GM18519 (cell line): ENCODE measurements at regions not wholly inside any gene's neighbourhood (a gene's known extent, or its start where the extent isn't known, plus 50 kb on each side); places are given as distances from the start of the nearest gene placed in this dataset.
"Not testable (repeated sequence)": the region's sequence is repeated elsewhere in the genome, so short reads cannot be mapped to it uniquely, and the experiment has no call there.

Source experiments
- ATAC-seq: cut with Tn5 transposase; IDR thresholded peaks from one replicate; pipeline ENCODE4 v1.9.1; 2021; ENCODE audit warnings: mild to moderate bottlenecking, moderate library complexity; ENCODE audit not compliant: unreplicated experiment, low FRiP score

- ATAC-seq = not testable (repeated sequence)
These were observed 334.4 kb downstream of the GOLGA6L6 start for GRCh38 chr15:20207198-20207597.

- not testable (repeated sequence) for ATAC-seq
These were observed 337.3 kb downstream of the GOLGA6L6 start for GRCh38 chr15:20204177-20204866.

- ATAC-seq = not testable (repeated sequence)
These were observed 337.9 kb downstream of the GOLGA6L6 start for GRCh38 chr15:20203649-20204150.

- not testable (repeated sequence) for ATAC-seq
These were observed 346.9 kb downstream of the GOLGA6L6 start for GRCh38 chr15:20194591-20195198.

GRCh38 chr15:20192982-20193929 lies 348.3 kb downstream of the GOLGA6L6 start:
- ATAC-seq = peak; percentile 86

GRCh38 chr15:20191508-20192125 lies 350.0 kb downstream of the GOLGA6L6 start:
- ATAC-seq = not testable (repeated sequence)

GRCh38 chr15:20188611-20189010 lies 353.0 kb downstream of the GOLGA6L6 start:
- ATAC-seq = not testable (repeated sequence)

- not testable (repeated sequence) for ATAC-seq
These were observed 353.9 kb downstream of the GOLGA6L6 start for GRCh38 chr15:20187370-20188355.

GRCh38 chr15:20184879-20185278 lies 356.7 kb downstream of the GOLGA6L6 start:
- ATAC-seq = not testable (repeated sequence)

GRCh38 chr15:20168221-20168620 lies 373.4 kb downstream of the GOLGA6L6 start:
- not testable (repeated sequence) for ATAC-seq

- ATAC-seq = not testable (repeated sequence)
These were observed 388.1 kb downstream of the GOLGA6L6 start for GRCh38 chr15:20153528-20153927.

- not testable (repeated sequence) for ATAC-seq
These were observed 392.9 kb downstream of the GOLGA6L6 start for GRCh38 chr15:20148679-20149078.

- not testable (repeated sequence) for ATAC-seq
These were observed 393.6 kb downstream of the GOLGA6L6 start for GRCh38 chr15:20148008-20148407.

GRCh38 chr15:20144333-20145036 lies 397.1 kb downstream of the GOLGA6L6 start:
- not testable (repeated sequence) for ATAC-seq

- not testable (repeated sequence) for ATAC-seq
These were observed 398.7 kb downstream of the GOLGA6L6 start for GRCh38 chr15:20142906-20143305.

- not testable (repeated sequence) for ATAC-seq
These were observed 399.2 kb downstream of the GOLGA6L6 start for GRCh38 chr15:20142410-20142809.

- ATAC-seq = not testable (repeated sequence)
These were observed 416.9 kb downstream of the GOLGA6L6 start for GRCh38 chr15:20124668-20125067.

- ATAC-seq = no peak
These were observed 435.6 kb downstream of the GOLGA6L6 start for GRCh38 chr15:20106026-20106425.
